ENCODE measurements at regions not wholly inside any gene's neighbourhood (a gene's known extent, or its start where the extent isn't known, plus 50 kb on each side); places are given as distances from the start of the nearest gene placed in this dataset.

DNA sequence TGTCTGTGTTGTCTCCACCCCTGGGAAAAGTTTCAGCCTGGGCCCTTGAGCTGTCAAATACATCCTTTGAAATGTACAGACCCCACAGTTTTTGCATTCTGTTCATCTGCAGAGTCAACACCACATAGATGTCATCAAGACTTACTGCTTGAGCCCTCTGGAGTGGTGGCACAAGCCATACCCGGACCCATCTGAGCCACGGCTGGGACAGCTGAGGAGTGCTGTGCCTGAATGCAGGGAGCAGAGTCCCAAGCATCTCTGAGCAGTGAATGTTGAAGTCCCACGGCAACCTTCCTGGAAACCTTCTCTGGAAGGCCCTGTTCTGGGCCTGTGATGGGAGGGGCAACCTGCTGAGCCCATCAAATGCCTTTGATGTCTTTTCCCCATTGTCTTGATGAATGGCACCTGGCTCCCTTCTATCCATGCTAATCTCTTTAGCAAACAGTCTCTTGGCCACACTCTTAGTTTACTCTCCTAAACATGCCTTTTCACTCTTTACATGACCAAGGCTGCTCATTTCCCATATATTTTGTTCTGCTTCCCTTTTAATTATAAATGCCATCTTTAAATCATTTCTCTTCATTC, 92.5 kb downstream of the ATPSCKMT start:
- TF ChIP-seq, protein P1, sequence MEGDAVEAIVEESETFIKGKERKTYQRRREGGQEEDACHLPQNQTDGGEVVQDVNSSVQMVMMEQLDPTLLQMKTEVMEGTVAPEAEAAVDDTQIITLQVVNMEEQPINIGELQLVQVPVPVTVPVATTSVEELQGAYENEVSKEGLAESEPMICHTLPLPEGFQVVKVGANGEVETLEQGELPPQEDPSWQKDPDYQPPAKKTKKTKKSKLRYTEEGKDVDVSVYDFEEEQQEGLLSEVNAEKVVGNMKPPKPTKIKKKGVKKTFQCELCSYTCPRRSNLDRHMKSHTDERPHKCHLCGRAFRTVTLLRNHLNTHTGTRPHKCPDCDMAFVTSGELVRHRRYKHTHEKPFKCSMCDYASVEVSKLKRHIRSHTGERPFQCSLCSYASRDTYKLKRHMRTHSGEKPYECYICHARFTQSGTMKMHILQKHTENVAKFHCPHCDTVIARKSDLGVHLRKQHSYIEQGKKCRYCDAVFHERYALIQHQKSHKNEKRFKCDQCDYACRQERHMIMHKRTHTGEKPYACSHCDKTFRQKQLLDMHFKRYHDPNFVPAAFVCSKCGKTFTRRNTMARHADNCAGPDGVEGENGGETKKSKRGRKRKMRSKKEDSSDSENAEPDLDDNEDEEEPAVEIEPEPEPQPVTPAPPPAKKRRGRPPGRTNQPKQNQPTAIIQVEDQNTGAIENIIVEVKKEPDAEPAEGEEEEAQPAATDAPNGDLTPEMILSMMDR (IDR thresholded peaks at IDR 0.05; ENCODE audit: poor library complexity, severe bottlenecking), result no peak
- TF ChIP-seq EP300 (conservative IDR thresholded peaks at IDR 0.05; ENCODE audit: poor library complexity, severe bottlenecking), result no peak
- TF ChIP-seq TAF1 (IDR thresholded peaks at IDR 0.05; ENCODE audit: low read depth), result no peak

Measured in neural cell (in vitro differentiated cells).